Activated CD8-positive, alpha-beta memory T cell treated with anti-CD3 and anti-CD28 coated beads for 4 hours (primary cell): ENCODE measurements at regions not wholly inside any gene's neighbourhood (a gene's known extent, or its start where the extent isn't known, plus 50 kb on each side); places are given as distances from the start of the nearest gene placed in this dataset.

Source experiments
- DNase-seq, 2 donors: peaks; one replicate each; pipeline ENCODE4 v3.0.0-alpha.2; 2020; ENCODE audit warnings: low read depth in 2 of 2

DNA sequence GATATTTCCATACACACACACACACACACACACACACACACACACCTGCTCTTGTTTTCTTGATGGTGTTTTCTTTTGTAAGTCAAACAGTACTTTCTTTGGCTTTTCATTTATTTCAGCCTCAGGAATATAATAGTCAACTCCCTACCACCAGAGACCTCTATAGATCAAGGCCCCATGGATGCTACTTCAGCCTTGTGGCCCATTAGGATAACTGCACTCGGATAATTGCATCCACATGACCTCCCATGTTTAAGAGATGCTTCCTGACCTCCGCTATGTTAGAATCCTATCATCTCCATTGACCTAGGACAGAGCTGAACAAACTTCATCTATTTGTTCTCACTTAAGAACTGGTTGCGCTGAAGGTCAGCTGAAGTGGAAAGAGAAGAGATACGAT lies 1094.0 kb upstream of the B3GALT2 start:
- DNase-seq: no peak

DNA sequence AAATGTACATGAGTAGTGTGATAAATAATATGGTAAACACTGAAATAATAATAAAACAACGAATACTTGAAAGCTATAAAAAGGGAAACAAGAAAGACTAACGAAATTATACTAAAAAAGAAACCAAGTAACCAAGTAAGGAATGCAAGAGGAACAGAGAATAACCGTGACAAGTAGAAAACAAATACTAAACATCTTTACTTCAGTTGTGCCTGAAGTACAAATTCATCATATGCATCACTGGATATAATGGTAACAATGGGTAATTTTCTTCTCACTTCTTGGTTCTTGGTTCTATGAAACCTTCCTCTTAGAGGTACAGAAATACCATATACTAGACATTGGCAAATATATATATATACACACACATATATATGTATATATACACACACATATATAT lies 1093.6 kb upstream of the B3GALT2 start:
- no peak for DNase-seq

DNA sequence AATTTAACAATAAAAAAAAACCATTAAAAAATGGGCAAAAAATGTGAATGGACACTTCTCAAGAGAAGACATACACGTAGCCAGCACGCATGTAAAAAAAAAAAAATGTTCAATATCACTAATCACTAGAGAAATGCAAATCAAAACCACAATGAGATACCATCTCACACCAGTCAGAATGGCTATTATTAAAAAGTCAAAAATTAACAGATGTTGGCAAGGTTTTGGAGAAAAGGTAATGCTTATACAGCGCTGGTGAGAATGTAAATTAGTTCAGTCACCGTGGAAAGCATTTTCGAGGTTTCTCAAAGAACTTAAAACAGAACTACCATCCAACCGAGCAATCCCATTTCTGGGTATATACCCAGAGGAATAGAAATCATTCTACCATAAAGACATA lies 1091.5 kb upstream of the B3GALT2 start:
- no peak for DNase-seq

DNA sequence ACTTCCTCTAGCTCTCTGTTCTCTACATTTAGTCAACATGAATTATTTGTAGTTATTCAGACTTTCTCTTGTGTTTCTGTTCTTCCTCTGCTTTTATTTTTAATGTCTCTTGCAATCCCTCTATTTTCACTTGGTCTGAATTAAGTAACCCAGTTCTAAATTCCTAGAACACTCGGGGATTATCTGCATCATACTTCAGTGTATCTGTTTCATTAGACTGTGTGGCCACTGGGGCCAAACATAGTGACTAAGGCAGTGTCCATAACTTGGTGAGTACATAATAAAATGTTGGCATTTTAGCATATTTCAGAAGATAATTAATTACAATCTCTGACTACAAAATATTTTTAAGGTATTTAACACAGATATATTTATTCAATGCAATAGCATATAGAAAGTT lies 1087.2 kb upstream of the B3GALT2 start:
- no peak for DNase-seq

DNA sequence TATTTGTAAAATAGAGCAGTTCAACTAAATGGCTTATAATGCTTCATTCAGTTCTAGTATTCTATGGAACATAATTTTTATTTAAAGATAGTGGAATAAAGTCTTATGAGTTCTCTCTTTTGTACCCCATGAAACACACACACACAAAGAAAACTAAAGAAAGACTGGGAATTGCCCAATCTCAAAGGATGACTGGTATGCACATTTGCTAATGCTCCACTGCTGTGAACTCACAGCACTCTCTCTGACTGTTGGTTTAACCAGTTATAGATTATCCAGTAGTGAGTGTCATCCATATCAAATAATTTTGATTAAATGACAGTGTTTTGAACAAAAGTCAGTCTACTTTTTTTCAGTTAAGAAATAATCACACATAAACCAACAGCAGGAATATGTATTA lies 1082.4 kb upstream of the B3GALT2 start:
- DNase-seq: no peak

DNA sequence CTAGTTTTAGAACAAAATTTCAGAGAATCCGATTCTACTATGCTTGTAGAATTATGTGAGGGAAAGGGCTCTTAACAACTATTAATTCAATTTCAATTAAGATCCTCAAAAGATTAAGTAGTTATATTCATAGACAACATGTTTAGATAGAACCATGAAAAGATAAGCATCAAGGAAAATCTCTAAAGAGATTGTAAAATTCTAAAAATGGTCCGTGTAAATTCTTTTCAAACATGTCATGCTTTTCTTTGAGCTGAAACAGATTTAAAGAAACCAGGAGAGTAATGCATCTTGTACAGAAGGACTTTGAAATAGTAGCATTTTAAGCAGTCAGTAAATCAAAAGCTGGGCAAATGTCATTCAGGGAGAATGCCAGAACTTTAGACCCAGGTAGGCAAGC lies 1080.6 kb upstream of the B3GALT2 start:
- no peak for DNase-seq

DNA sequence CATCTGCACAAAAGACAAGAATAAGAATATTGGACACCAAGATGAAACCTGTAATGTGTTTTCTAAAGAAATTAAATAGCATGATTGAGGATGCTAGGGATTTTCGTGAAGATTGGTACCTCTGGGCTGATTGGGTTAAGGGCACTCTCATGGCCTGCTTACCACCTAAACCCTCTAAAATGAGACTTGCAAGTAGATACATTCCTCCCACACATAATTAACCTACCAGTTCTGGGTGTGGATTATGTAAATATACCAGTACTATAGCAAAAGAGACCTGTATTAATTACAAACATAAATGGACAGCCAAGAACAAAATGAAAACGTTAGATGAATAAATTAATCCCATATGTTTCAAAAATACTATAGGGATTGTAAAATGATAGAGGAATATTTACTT lies 1069.6 kb upstream of the B3GALT2 start:
- no peak for DNase-seq

DNA sequence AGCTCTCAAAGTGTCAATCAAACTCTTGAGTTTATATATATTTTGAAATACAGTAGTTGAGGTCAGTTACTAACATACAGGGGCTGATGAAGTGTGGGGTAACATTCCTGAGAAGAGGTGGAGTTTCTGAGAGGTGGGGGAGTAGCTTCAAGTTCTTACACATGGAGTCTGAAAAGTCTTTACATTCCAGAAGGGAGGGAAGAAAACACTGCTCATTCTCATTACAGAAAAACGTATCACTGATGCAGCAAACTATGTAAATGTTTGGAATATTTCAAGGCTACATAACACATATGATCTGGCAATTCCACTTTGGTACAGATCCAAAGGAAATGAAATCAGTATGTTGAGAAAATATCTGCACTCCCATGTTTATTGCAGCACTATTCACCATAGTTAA lies 1065.8 kb upstream of the B3GALT2 start:
- DNase-seq: no peak

DNA sequence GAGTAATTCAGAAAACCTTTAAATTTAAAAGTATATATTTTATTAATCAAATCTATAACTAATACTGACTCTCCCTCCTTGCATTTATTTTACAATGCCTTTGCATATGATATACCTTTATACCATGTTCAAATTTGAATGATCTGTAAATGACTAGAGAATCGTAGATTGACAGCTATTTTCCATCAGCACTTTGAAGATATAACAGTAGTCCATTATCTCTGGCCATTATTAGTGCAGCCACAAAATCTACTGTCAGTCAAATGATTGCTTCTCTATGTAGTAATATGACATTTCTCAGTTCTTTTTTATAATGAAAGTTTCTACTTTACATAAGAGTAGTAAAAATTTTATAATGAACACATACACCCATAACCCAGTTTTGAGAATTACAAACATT lies 1054.8 kb upstream of the B3GALT2 start:
- no peak for DNase-seq

DNA sequence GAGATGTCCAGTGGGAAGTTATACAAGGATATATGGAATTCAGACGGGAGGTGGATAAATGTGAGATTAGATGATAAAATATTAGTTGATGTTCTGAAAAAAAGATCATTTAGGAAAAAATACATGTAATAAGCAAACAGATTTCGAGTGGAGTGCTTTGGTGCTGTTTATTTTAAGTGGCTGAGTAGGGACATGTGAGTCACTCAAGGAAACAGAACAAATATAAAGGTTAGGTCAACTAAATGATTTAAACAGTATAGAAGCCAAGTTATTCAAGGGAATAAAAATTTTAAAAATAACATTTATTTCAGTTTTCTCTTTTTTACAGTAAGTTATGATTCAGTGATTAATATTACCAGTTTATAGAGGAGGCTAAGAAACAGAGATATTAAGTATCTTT lies 1046.7 kb upstream of the B3GALT2 start:
- DNase-seq: no peak

DNA sequence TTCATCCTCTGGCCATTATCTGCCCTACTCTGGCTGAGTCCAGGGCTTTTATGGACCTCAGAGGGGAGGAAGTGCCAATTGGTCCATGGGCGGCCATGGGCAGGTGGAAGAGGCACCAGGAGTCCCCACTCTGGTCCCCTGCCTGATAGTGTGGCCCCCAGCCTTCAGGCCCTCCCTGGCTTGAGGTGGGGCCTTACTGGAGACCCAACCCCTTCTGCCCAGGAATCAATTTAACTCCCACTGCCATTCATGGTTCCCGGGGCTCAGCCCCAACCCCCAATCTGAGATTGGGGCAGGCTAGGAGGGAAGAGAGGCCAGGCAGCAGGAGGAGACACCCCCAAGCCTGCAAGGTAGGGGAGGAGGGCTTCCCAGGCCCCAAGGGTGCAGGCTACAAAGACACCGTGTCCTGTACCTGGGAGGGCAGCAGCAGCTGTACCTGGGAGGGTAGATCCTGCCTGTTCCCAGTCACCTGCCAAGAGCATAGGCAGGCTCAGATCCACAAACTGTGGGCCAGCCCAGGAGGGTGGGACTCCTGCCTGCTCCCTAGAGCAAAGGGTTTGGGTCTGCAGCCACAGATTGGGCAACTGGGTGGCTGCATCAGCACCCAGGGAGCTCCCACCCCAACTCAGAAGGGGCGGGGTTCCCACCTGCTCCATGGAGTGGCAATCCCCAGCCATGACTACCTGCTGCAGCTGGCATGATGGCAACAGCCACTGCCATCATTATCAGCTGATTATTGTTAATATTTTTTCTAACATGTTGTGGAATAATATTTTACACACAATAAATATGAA lies 1044.1 kb upstream of the B3GALT2 start:
- DNase-seq: no peak

DNA sequence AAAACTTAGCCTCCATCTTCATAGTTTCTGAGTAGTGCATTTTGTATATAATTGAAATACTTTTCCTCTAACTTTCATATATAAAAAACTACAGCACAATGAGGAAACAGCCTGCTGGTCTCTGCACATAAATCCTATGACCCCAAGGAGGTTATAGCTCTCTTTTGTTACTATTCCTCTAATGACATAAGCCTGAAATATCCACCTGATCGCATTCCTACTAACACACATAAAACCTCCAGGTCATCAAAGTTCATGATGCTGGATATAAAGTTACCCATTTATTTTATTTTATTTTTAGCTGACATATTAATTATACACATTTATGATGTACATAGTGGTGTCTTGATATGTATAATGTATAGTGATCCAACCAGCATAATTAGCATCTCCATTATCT lies 1042.0 kb upstream of the B3GALT2 start:
- no peak for DNase-seq

DNA sequence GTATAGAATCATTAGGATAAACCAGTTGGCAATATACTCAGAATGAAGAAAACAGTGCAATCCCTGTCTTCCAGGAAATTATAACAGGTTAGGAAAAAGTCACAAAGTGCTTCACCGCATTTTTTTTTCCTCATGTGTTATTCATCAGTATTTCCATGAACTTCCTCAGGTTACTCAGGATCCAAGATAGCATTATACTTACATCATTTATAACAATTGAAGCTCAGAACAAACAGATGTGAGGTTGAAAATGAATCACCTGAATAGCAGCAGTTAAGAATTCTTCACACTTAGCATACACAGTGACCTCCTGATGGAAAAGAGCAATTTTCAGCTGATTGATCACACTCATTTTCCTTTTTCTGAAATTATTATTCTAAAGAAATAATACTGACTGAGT lies 1040.7 kb upstream of the B3GALT2 start:
- no peak for DNase-seq

DNA sequence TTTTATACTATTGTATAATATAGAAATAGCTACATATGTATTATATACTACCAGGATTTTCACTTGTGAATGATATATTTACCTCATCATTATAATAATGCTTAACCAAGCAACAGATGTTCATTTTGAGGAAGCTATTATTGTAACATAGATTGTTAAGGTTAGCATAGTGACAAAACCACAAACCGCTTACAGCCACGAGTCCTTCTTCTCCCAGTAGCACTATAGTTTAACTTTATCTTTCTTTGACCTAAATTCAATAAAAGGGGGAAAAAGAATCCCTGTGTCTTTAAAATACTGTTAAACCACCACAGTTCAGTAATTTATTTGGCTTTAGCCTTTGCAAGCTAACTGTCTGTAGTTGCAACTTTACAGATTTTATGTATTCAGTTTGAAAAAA lies 1039.4 kb upstream of the B3GALT2 start:
- no peak for DNase-seq

DNA sequence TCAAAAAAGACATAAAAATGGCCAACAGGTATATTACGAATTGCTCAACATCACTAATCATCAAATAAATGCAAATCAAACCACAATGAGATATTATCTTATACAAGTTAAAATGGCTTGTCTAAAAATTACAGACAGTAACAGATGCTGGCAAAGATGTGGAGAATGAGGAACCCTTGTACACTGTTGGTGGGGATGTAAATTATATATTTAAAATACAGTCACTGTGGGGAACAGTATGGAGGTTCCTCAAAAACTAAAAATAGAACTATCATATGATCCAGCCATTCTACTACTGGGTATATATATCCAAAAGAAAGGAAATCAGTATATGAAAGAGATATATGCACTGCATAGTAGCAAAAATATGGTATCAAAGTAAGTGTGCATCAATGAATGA lies 1037.2 kb upstream of the B3GALT2 start:
- no peak for DNase-seq

DNA sequence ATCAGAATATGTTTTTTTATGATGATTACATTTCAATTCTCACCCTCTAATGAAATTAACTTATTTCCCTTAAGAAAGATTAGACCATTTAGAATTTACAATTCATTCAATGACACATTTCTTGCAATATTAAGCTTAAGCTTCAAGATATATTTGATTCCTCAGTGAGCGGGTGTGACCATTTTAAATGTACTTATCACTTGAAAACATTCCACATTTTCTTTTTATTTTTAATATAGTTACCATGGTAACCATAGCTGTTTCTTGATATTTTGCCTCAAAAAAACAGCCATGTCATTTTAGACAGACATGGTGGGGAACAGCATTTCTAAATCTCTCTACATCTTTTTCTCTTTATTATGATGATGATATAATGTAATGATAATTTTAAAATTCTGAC lies 1029.0 kb upstream of the B3GALT2 start:
- no peak for DNase-seq

DNA sequence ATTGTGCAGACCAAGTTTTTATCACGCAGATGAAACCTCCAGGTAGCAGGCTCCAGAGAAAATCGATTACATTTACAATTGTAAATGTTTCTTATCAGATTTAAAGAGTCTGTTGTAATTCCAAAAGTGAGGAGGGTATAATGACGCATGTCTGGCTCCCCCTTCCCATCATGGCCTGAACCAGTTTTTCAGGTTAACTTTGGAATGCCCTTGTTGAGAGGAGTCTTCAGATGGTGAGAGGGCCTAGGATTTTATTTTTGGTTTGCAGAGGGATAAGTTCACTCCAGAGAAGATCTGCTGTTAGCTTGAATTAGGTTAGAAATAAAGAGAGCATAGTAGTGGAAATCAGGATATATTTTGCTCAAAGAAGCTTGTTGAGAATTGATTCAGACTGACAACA lies 1028.3 kb upstream of the B3GALT2 start:
- DNase-seq: no peak

DNA sequence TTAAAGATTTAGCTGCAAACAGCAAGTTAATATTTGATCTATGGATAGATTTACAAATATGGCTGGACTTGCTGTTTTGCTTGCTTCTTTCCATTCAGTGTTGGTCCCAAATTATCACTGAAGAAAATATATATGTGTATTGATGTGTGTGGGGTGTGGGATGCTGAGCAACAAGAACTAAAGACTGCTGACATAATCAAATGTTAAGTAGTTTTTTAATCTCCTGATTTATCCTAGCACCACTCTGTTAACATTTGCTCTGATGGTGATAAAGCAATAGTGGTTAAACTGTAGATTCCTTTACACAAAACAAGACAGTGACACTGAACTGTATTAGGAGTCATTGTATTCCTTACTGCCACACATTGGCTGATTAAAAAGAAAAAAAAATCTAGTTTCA lies 1023.5 kb upstream of the B3GALT2 start:
- no peak for DNase-seq

DNA sequence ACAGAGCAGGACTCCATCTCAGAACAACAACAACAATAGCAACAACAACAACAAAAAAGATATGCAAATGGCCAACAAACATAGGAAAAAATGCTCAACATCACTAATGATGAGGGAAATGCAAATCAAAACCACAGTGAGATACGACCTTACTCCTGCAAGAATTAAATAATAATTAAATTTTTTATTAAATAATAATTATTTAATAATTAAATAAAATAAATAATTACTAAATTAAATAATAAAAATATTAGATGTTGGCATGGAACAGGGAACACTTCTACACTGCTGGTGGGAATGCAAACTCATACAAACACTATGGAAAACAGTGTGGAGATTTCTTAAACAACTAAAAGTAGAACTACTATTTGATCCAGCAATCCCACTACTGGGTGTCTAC lies 1022.3 kb upstream of the B3GALT2 start:
- DNase-seq: no peak

DNA sequence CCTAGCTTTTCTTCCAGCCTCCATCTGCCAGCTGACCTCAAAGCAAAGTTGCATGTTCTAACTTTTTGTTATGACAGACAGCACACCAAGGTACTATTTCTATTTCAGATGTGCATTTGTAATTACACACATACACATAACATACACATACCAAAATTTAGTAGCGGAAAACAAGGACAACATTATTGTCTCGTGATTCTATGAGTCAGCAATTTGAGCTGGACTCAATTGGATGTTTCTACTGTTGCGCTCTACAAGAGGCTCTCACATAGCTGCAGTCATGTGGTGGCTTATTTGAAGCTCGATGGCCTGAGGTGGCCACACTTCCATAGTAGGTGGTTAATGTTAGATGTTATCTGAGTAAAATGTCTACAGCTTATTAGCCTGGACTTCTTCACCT lies 1010.1 kb upstream of the B3GALT2 start:
- no peak for DNase-seq

DNA sequence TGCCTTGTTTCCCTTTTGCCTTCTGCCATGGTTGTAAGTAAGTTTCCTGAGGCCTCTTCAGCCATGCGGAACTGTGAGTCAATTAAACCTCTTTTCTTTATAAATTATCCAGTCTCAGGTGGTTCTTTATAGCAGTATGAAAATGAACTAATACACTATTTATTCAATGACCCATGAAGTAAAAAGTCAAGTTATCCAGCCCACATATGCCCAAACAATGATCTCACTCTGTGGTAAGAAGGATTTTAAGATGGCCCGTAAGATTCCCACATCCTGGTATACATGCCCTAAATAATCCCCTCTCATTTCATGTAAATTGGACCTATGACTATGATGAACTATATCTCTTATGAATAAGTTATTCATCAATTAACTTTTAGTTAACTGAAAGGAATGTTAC lies 1008.3 kb upstream of the B3GALT2 start:
- DNase-seq: no peak

DNA sequence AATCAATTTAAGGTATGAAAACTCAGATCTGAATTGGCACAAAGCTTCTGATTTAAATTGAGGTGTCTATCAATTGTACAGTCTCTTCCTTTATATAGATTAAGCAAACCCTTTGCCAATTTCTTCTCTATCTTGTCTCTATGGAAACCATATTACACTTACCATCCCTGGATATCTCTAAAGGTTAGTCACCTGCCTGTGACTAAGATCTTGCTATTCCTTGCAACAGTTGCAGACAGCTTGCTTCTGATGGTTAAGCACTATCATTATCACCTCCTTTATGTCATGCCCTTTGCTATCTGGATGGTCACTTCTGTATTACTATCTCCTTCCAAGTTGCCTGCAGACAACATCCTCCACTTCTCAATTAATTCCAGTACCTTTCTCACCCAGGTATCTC lies 998.6 kb upstream of the B3GALT2 start:
- DNase-seq: no peak

DNA sequence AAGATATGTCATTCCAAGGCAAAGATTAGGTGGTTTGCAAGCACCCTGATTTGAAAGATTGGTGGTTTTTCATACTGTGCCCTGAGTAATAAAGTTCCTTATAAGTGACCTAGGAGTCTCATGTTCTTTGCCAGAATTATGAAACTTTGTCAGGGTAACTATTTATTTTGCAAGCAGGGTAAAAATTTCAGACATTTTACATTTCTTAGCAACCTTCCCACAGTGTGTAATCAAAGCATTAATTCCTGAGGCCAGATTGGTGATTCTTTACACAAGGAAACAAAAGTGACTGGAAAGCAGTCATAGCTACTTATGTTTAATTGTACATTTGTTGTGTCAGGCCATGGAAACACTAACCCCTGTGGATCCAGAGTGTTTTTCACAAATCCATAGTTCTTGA lies 998.0 kb upstream of the B3GALT2 start:
- no peak for DNase-seq

DNA sequence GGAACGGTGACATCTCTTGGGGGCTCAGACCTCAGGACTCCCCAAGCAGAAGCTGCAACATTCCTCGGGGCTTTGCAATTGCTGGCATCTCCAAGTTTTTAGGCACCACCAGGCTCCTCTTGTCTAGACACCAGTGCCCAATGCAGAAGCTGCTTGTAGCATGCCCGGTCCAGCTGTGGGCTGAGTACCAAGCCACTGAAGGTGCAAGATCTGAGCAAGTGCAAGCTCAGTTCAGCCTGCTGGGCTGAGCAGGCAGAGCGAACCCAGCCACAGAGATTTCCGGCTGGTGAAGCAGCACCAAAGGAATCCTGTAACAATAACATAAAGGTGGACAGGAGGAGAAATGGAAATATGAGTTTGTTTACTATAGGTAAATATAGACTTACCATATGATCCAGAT lies 995.4 kb upstream of the B3GALT2 start:
- no peak for DNase-seq
